Gastrocnemius medialis (tissue), 4 donors: ENCODE measurements at regions not wholly inside any gene's neighbourhood (a gene's known extent, or its start where the extent isn't known, plus 50 kb on each side); places are given as distances from the start of the nearest gene placed in this dataset.

ENCODE experiments used
- ATAC-seq, 2 donors: fragments of 150-250 bp; one replicate each; pipeline ENCODE4 v1.9.1; 2016
- DNase-seq, 2 donors: peaks; one replicate each; pipeline ENCODE4 v3.0.0-alpha.2; 2019
- H3K27ac ChIP-seq, 4 donors: fragments of 200-600 bp; sonication (generic); 1 replicate in 1 of 4; 2 replicates in 3 of 4; pipeline ENCODE4 v1.5.1; 2016 to 2018; ENCODE audit warnings: mild to moderate bottlenecking in 2 of 4, moderate library complexity in 1 of 4
- H3K27me3 ChIP-seq, 3 donors: fragments of 200-600 bp; sonication (generic) in 2 of 3; 1 replicate in 1 of 3; 2 replicates in 2 of 3; pipeline versions ENCODE4 v1.5.1 to v1.6.0; 2016 to 2019; ENCODE audit warnings: mild to moderate bottlenecking in 1 of 3, moderate library complexity in 1 of 3
- H3K36me3 ChIP-seq, 2 donors: fragments of 200-600 bp; sonication (generic) in 1 of 2; one replicate each; pipeline ENCODE4 v1.5.1; 2017 to 2018
- H3K4me1 ChIP-seq, 2 donors: fragments of 200-600 bp; sonication (generic) in 1 of 2; one replicate each; pipeline ENCODE4 v1.5.1; 2016 to 2017; ENCODE audit warnings: mild to moderate bottlenecking in 2 of 2
- H3K4me3 ChIP-seq, 4 donors: fragments of 200-600 bp; sonication (generic) in 3 of 4; 1 replicate in 1 of 4; 2 replicates in 3 of 4; pipeline ENCODE4 v1.5.1; 2016 to 2019; ENCODE audit warnings: mild to moderate bottlenecking in 2 of 4
- H3K9me3 ChIP-seq, 3 donors: fragments of 200-600 bp; sonication (generic) in 2 of 3; 1 replicate in 1 of 3; 2 replicates in 2 of 3; pipeline ENCODE4 v1.5.1; 2016 to 2019
- POLR2A ChIP-seq, 2 donors: fragments of 450-650 bp; IDR thresholded peaks; one replicate each; pipeline ENCODE4 v1.6.1; 2017; ENCODE audit warnings: antibody characterized with exemption in 2 of 2, mild to moderate bottlenecking in 2 of 2, moderate library complexity in 2 of 2
- in situ Hi-C, 4 donors: fragments of 200-750 bp; cut with MboI; loops; one replicate each; pipeline versions ENCODE4 v1.15.0 to v1.8.0; 2017; ENCODE audit warnings: low sequenced_read_pairs in 4 of 4
- intact Hi-C: fragments of 100-400 bp; cut with DNase I; formaldehyde crosslinking; loops from one replicate; pipeline ENCODE4 v1.15.1; 2023; ENCODE audit warnings: low total_unique reads
- TF ChIP-seq, protein P1 (sequence below), 5 experiments: fragments of 450-650 bp in 3 of 5; fragments of 200-600 bp in 2 of 5; sonication (generic) in 2 of 5; IDR thresholded peaks in 4 of 5; conservative IDR thresholded peaks in 1 of 5; 1 replicate in 4 of 5; 2 replicates in 1 of 5; pipeline ENCODE4 v1.5.1; 2016 to 2019; ENCODE audit warnings: antibody characterized with exemption in 5 of 5, mild to moderate bottlenecking in 3 of 5, moderate library complexity in 3 of 5

DNA sequence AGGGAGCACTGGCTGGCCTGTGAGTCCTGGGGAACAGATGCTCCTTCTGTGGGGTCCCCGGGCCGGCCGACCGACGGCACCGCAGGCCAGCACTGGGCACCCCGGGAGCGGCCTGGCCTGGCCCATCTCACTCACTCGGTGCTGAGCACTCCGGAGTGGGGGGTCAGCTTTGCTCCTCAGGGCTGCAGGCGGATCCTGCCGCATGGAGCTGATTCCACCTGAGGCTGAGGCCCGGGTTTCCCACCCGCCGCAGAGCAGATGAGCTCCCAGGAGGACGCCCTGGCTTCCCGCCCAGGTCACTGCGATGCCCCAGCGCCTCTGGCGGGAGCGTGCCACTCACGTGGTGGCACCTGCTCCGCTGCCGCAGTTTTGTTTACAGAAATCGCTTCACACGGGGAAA, 418.6 kb downstream of the GALR1 start:
- ATAC-seq, result no peak
- intact Hi-C loops, result no loop called here
- H3K27ac ChIP-seq, result no peak overlapping the region
- H3K27me3 ChIP-seq, result no peaks in the 10 kb centered on the region
- H3K9me3 ChIP-seq, result no peaks in the 10 kb centered on the region
- in situ Hi-C loops, result loop anchor here in 1 of 4 donors (25.0 kb wide), 1 partner anchor 206 kb away; no protein-coding TSS in a partner anchor
- no peaks in the 10 kb centered on the region for H3K4me1 ChIP-seq
- DNase-seq, result no peak
- no peak overlapping the region for H3K4me3 ChIP-seq
- H3K36me3 ChIP-seq, result no peaks in the 10 kb centered on the region
- TF ChIP-seq POLR2A (IDR thresholded peaks at IDR 0.05), result no peak
- TF ChIP-seq, protein P1, sequence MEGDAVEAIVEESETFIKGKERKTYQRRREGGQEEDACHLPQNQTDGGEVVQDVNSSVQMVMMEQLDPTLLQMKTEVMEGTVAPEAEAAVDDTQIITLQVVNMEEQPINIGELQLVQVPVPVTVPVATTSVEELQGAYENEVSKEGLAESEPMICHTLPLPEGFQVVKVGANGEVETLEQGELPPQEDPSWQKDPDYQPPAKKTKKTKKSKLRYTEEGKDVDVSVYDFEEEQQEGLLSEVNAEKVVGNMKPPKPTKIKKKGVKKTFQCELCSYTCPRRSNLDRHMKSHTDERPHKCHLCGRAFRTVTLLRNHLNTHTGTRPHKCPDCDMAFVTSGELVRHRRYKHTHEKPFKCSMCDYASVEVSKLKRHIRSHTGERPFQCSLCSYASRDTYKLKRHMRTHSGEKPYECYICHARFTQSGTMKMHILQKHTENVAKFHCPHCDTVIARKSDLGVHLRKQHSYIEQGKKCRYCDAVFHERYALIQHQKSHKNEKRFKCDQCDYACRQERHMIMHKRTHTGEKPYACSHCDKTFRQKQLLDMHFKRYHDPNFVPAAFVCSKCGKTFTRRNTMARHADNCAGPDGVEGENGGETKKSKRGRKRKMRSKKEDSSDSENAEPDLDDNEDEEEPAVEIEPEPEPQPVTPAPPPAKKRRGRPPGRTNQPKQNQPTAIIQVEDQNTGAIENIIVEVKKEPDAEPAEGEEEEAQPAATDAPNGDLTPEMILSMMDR (IDR thresholded peaks at IDR 0.05 in 4 of 5, conservative IDR thresholded peaks at IDR 0.05 in 1 of 5), result no peak

- TF ChIP-seq, protein P1 (IDR thresholded peaks at IDR 0.05 in 4 of 5, conservative IDR thresholded peaks at IDR 0.05 in 1 of 5), result no peak
- no peak for TF ChIP-seq POLR2A (IDR thresholded peaks at IDR 0.05)
- intact Hi-C loops, result no loop called here
Observed at GRCh38 chr18:77669331-77669730, 419.7 kb downstream of the GALR1 start.

GRCh38 chr18:77671456-77672167, 422.0 kb downstream of the GALR1 start:
- no peak for TF ChIP-seq POLR2A (IDR thresholded peaks at IDR 0.05)
- TF ChIP-seq, protein P1 (IDR thresholded peaks at IDR 0.05 in 4 of 5, conservative IDR thresholded peaks at IDR 0.05 in 1 of 5), result no peak

More at GRCh38 chr18:77669331-77669730, 419.7 kb downstream of the GALR1 start:
- DNase-seq (no peak), ATAC-seq (no peak)
- H3K9me3 ChIP-seq, result no peaks in the 10 kb centered on the region
- in situ Hi-C loops, result loop anchor here in 1 of 4 donors (25.0 kb wide), 1 partner anchor 207 kb away; no protein-coding TSS in a partner anchor
- H3K4me1 ChIP-seq, result no peaks in the 10 kb centered on the region
- H3K27ac ChIP-seq, result no peak overlapping the region
- no peaks in the 10 kb centered on the region for H3K36me3 ChIP-seq
- no peak overlapping the region for H3K4me3 ChIP-seq
- H3K27me3 ChIP-seq, result no peaks in the 10 kb centered on the region

GRCh38 chr18:77676910-77677309, 427.3 kb downstream of the GALR1 start:
- TF ChIP-seq, protein P1 (IDR thresholded peaks at IDR 0.05 in 4 of 5, conservative IDR thresholded peaks at IDR 0.05 in 1 of 5), result no peak
- TF ChIP-seq POLR2A (IDR thresholded peaks at IDR 0.05), result no peak
- H3K36me3 ChIP-seq, result no peaks in the 10 kb centered on the region
- ATAC-seq, result no peak
- no peaks in the 10 kb centered on the region for H3K27me3 ChIP-seq
- DNase-seq, result no peak
- intact Hi-C loops (no loop called here), in situ Hi-C loops (no loop called here)
- no peaks in the 10 kb centered on the region for H3K4me1 ChIP-seq
- H3K4me3 ChIP-seq, result no peak overlapping the region
- H3K27ac ChIP-seq, result no peak overlapping the region
- H3K9me3 ChIP-seq, result no peaks in the 10 kb centered on the region

More at GRCh38 chr18:77671456-77672167, 422.0 kb downstream of the GALR1 start:
- in situ Hi-C loops (loop anchor here in 1 of 4 donors (25.0 kb wide), 1 partner anchor 209 kb away; no protein-coding TSS in a partner anchor), intact Hi-C loops (no loop called here)
- H3K27me3 ChIP-seq, result no peaks in the 10 kb centered on the region
- no peak overlapping the region for H3K4me3 ChIP-seq
- ATAC-seq (no peak), DNase-seq (no peak)
- H3K9me3 ChIP-seq, result no peaks in the 10 kb centered on the region
- H3K27ac ChIP-seq, result no peak overlapping the region
- no peaks in the 10 kb centered on the region for H3K36me3 ChIP-seq
- H3K4me1 ChIP-seq, result no peaks in the 10 kb centered on the region
